Mononuclear cell (primary cell): ENCODE measurements at regions not wholly inside any gene's neighbourhood (a gene's known extent, or its start where the extent isn't known, plus 50 kb on each side); places are given as distances from the start of the nearest gene placed in this dataset.

Experiments
- H3K27me3 ChIP-seq: 2 replicates; pipeline ENCODE4 v1.6.0; 2011; ENCODE audit warnings: low read length, control low read depth; ENCODE audit not compliant: insufficient read depth
- H3K4me1 ChIP-seq: 2 replicates; pipeline ENCODE4 v1.5.1; 2011; ENCODE audit warnings: mild to moderate bottlenecking, low read length, control low read depth; ENCODE audit not compliant: insufficient read depth
- H3K4me3 ChIP-seq: 2 replicates; pipeline ENCODE4 v1.5.1; 2011; ENCODE audit warnings: mild to moderate bottlenecking, low read length, moderate library complexity
- H3K9me3 ChIP-seq: 2 replicates; pipeline ENCODE4 v1.5.1; 2011; ENCODE audit warnings: low read depth, mild to moderate bottlenecking, control low read depth, low read length

GRCh38 chr9:89781838-89782540 is 177.2 kb downstream of the GADD45G start:
- peaks cover 8% of the 10 kb centered on the region for H3K27me3 ChIP-seq
- H3K4me3 ChIP-seq, result no peak overlapping the region
- peaks cover 22% of the 10 kb centered on the region for H3K4me1 ChIP-seq
- no peaks in the 10 kb centered on the region for H3K9me3 ChIP-seq

- Histone ChIP-seq H3K9me3 (no peaks in the 10 kb centered on the region), H3K4me3 (no peak overlapping the region), H3K27me3 (peaks cover 8% of the 10 kb centered on the region)
These were observed 181.8 kb downstream of the GADD45G start for GRCh38 chr9:89786655-89787054.

GRCh38 chr9:89787595-89787994 is 182.8 kb downstream of the GADD45G start:
- Histone ChIP-seq H3K4me1 (peaks cover 7% of the 10 kb centered on the region), H3K9me3 (no peaks in the 10 kb centered on the region), H3K27me3 (peaks cover 8% of the 10 kb centered on the region), H3K4me3 (no peak overlapping the region)

More at GRCh38 chr9:89786655-89787054, 181.8 kb downstream of the GADD45G start:
- H3K4me1 ChIP-seq, result peaks cover 16% of the 10 kb centered on the region

- Histone ChIP-seq H3K9me3 (no peaks in the 10 kb centered on the region), H3K4me1 (peaks cover 7% of the 10 kb centered on the region)
These were observed 183.6 kb downstream of the GADD45G start for GRCh38 chr9:89788434-89788833.

GRCh38 chr9:89789922-89790510 is 185.2 kb downstream of the GADD45G start:
- H3K9me3 ChIP-seq, result no peaks in the 10 kb centered on the region
- peaks cover 3% of the 10 kb centered on the region for H3K27me3 ChIP-seq
- no peak overlapping the region for H3K4me3 ChIP-seq
- peaks cover 7% of the 10 kb centered on the region for H3K4me1 ChIP-seq

More at GRCh38 chr9:89788434-89788833, 183.6 kb downstream of the GADD45G start:
- Histone ChIP-seq H3K27me3 (peaks cover 8% of the 10 kb centered on the region), H3K4me3 (no peak overlapping the region)

GRCh38 chr9:89790542-89791109 is 185.8 kb downstream of the GADD45G start:
- Histone ChIP-seq H3K4me3 (no peak overlapping the region), H3K4me1 (peaks cover 7% of the 10 kb centered on the region), H3K9me3 (no peaks in the 10 kb centered on the region), H3K27me3 (no peaks in the 10 kb centered on the region)

GRCh38 chr9:89791754-89792153 is 186.9 kb downstream of the GADD45G start:
- Histone ChIP-seq H3K4me3 (no peak overlapping the region), H3K27me3 (no peaks in the 10 kb centered on the region), H3K9me3 (no peaks in the 10 kb centered on the region), H3K4me1 (peaks cover 3% of the 10 kb centered on the region)

- Histone ChIP-seq H3K4me1 (no peaks in the 10 kb centered on the region), H3K27me3 (no peaks in the 10 kb centered on the region), H3K9me3 (no peaks in the 10 kb centered on the region), H3K4me3 (no peak overlapping the region)
These were observed 187.6 kb downstream of the GADD45G start for GRCh38 chr9:89792189-89793123.

- Histone ChIP-seq H3K27me3 (no peaks in the 10 kb centered on the region), H3K4me1 (no peaks in the 10 kb centered on the region), H3K4me3 (no peak overlapping the region), H3K9me3 (no peaks in the 10 kb centered on the region)
These were observed 188.3 kb downstream of the GADD45G start for GRCh38 chr9:89793124-89793495.

- no peaks in the 10 kb centered on the region for H3K4me1 ChIP-seq
- H3K27me3 ChIP-seq, result no peaks in the 10 kb centered on the region
- no peak overlapping the region for H3K4me3 ChIP-seq
- H3K9me3 ChIP-seq, result no peaks in the 10 kb centered on the region
These were observed 188.7 kb downstream of the GADD45G start for GRCh38 chr9:89793551-89793950.

- H3K4me3 ChIP-seq, result no peak overlapping the region
- H3K4me1 ChIP-seq, result no peaks in the 10 kb centered on the region
- H3K9me3 ChIP-seq, result no peaks in the 10 kb centered on the region
- no peaks in the 10 kb centered on the region for H3K27me3 ChIP-seq
These were observed 190.1 kb downstream of the GADD45G start for GRCh38 chr9:89794918-89795317.

GRCh38 chr9:89795538-89796195 is 190.9 kb downstream of the GADD45G start:
- Histone ChIP-seq H3K4me3 (no peak overlapping the region), H3K4me1 (no peaks in the 10 kb centered on the region), H3K27me3 (no peaks in the 10 kb centered on the region), H3K9me3 (no peaks in the 10 kb centered on the region)

GRCh38 chr9:89796606-89797005 is 191.8 kb downstream of the GADD45G start:
- Histone ChIP-seq H3K27me3 (no peaks in the 10 kb centered on the region), H3K4me3 (no peak overlapping the region), H3K4me1 (no peaks in the 10 kb centered on the region), H3K9me3 (no peaks in the 10 kb centered on the region)

GRCh38 chr9:89797255-89797654 is 192.4 kb downstream of the GADD45G start:
- Histone ChIP-seq H3K9me3 (no peaks in the 10 kb centered on the region), H3K4me3 (no peak overlapping the region), H3K4me1 (no peaks in the 10 kb centered on the region), H3K27me3 (no peaks in the 10 kb centered on the region)
